ENCODE measurements at regions not wholly inside any gene's neighbourhood (a gene's known extent, or its start where the extent isn't known, plus 50 kb on each side); places are given as distances from the start of the nearest gene placed in this dataset.

DNA sequence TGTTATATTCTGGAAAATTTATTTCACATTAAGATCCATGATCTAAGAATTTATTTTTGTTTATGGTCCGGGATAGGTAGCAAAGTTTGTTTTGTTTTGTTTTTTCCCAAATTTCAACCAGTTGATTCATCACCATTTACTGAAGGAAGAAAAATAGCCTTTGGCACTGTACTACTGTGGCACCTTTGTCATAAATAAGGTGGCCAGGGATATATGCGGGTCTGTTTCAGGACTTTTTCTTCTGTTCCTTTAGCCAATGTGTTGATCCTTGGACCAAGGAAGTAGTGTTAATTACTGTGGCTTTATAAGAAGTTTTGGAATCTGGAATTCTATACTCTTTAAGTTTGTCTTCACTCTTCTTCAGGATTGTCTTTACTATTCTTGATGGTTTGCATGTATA, 171.7 kb downstream of the FAXC start:
- H3K9ac ChIP-seq: no peak overlapping the region
- no peaks in the 10 kb centered on the region for H3K4me1 ChIP-seq (ENCODE audit: low read depth, poor library complexity, severe bottlenecking)
- H2AFZ ChIP-seq (ENCODE audit: low read depth): no peak overlapping the region
- no peak overlapping the region for H3K4me3 ChIP-seq (IDR thresholded peaks at IDR 0.05; ENCODE audit: insufficient read depth, low read depth, low read length)
- no peaks in the 10 kb centered on the region for H3K27me3 ChIP-seq (ENCODE audit: insufficient read depth, low read depth)
- no peaks in the 10 kb centered on the region for H3K36me3 ChIP-seq (ENCODE audit: insufficient read depth)
- no peaks in the 10 kb centered on the region for H3K79me2 ChIP-seq (ENCODE audit: insufficient read depth, low read depth)
- no peak overlapping the region for H3K4me2 ChIP-seq
- H3K27ac ChIP-seq: no peak overlapping the region
- TF ChIP-seq, protein P1, sequence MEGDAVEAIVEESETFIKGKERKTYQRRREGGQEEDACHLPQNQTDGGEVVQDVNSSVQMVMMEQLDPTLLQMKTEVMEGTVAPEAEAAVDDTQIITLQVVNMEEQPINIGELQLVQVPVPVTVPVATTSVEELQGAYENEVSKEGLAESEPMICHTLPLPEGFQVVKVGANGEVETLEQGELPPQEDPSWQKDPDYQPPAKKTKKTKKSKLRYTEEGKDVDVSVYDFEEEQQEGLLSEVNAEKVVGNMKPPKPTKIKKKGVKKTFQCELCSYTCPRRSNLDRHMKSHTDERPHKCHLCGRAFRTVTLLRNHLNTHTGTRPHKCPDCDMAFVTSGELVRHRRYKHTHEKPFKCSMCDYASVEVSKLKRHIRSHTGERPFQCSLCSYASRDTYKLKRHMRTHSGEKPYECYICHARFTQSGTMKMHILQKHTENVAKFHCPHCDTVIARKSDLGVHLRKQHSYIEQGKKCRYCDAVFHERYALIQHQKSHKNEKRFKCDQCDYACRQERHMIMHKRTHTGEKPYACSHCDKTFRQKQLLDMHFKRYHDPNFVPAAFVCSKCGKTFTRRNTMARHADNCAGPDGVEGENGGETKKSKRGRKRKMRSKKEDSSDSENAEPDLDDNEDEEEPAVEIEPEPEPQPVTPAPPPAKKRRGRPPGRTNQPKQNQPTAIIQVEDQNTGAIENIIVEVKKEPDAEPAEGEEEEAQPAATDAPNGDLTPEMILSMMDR (conservative IDR thresholded peaks at IDR 0.05; ENCODE audit: low read depth, low read length): no peak
- H4K20me1 ChIP-seq (ENCODE audit: insufficient read depth): no peaks in the 10 kb centered on the region

DNA sequence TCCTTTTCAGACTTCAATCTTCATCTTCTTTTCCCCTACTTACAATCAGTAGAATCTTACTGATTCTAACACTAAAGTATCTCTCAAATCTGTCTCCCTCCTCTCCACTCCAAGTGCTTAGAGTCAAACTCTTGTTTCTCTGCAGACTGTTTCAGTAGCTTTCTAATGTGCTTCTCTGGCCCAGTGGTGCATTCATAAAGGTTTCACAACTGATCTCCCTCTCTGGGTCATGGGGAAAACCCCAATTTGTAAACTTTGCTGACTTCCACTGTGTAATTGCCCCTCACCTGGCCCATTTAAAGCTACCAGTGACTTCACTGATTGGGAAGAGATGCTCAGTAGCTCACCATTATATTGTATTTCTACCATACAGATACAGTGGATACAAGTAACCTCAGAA, 183.6 kb downstream of the FAXC start:
- TF ChIP-seq, protein P1 (conservative IDR thresholded peaks at IDR 0.05; ENCODE audit: low read depth, low read length): no peak
- H2AFZ ChIP-seq (ENCODE audit: low read depth): no peak overlapping the region

GRCh38 chr6:99152347-99152643, 197.2 kb downstream of the FAXC start:
- H3K27me3 ChIP-seq (ENCODE audit: insufficient read depth, low read depth): no peaks in the 10 kb centered on the region
- H3K4me2 ChIP-seq: no peak overlapping the region
- H3K9ac ChIP-seq: no peak overlapping the region
- no peak overlapping the region for H3K27ac ChIP-seq
- H3K4me3 ChIP-seq (IDR thresholded peaks at IDR 0.05; ENCODE audit: insufficient read depth, low read depth, low read length): no peak overlapping the region
- H3K36me3 ChIP-seq (ENCODE audit: insufficient read depth): no peaks in the 10 kb centered on the region
- H3K4me1 ChIP-seq (ENCODE audit: low read depth, poor library complexity, severe bottlenecking): no peaks in the 10 kb centered on the region
- no peak overlapping the region for H2AFZ ChIP-seq (ENCODE audit: low read depth)
- H3K79me2 ChIP-seq (ENCODE audit: insufficient read depth, low read depth): no peaks in the 10 kb centered on the region
- no peaks in the 10 kb centered on the region for H4K20me1 ChIP-seq (ENCODE audit: insufficient read depth)
- TF ChIP-seq, protein P1 (conservative IDR thresholded peaks at IDR 0.05; ENCODE audit: low read depth, low read length): peak; percentile 1; the same call in 1 of the 2 replicates

More for the DNA sequence above, 183.6 kb downstream of the FAXC start:
- no peak overlapping the region for H3K4me3 ChIP-seq (IDR thresholded peaks at IDR 0.05; ENCODE audit: insufficient read depth, low read depth, low read length)
- H3K4me2 ChIP-seq: no peak overlapping the region
- H3K9ac ChIP-seq: no peak overlapping the region
- no peaks in the 10 kb centered on the region for H3K79me2 ChIP-seq (ENCODE audit: insufficient read depth, low read depth)
- no peaks in the 10 kb centered on the region for H3K36me3 ChIP-seq (ENCODE audit: insufficient read depth)
- no peaks in the 10 kb centered on the region for H3K27me3 ChIP-seq (ENCODE audit: insufficient read depth, low read depth)
- no peaks in the 10 kb centered on the region for H4K20me1 ChIP-seq (ENCODE audit: insufficient read depth)
- peaks cover 8% of the 10 kb centered on the region for H3K4me1 ChIP-seq (ENCODE audit: low read depth, poor library complexity, severe bottlenecking)
- H3K27ac ChIP-seq: no peak overlapping the region

- TF ChIP-seq, protein P1 (conservative IDR thresholded peaks at IDR 0.05; ENCODE audit: low read depth, low read length): peak; percentile 74
- Histone ChIP-seq H3K27me3 (ENCODE audit: insufficient read depth, low read depth) (no peaks in the 10 kb centered on the region), H3K4me3 (IDR thresholded peaks at IDR 0.05; ENCODE audit: insufficient read depth, low read depth, low read length) (no peak overlapping the region), H3K4me2 (no peak overlapping the region), H3K36me3 (ENCODE audit: insufficient read depth) (no peaks in the 10 kb centered on the region), H3K27ac (no peak overlapping the region), H3K9ac (no peak overlapping the region), H3K4me1 (ENCODE audit: low read depth, poor library complexity, severe bottlenecking) (no peaks in the 10 kb centered on the region), H2AFZ (ENCODE audit: low read depth) (no peak overlapping the region), H4K20me1 (ENCODE audit: insufficient read depth) (no peaks in the 10 kb centered on the region), H3K79me2 (ENCODE audit: insufficient read depth, low read depth) (no peaks in the 10 kb centered on the region)
These were observed 197.7 kb downstream of the FAXC start for GRCh38 chr6:99151634-99152346.

Measured in KMS-11 (cell line).